GM23338 (cell line): ENCODE measurements at regions not wholly inside any gene's neighbourhood (a gene's known extent, or its start where the extent isn't known, plus 50 kb on each side); places are given as distances from the start of the nearest gene placed in this dataset.

Source experiments
- ATAC-seq: fragments of 200-7000 bp; cut with Tn5 transposase; 3 replicates; pipeline ENCODE4 v1.9.1; 2020
- DNase-seq: peaks from one replicate; pipeline ENCODE4 v3.0.0-alpha.2; 2015; ENCODE audit warnings: low spot score
- H2AFZ ChIP-seq: fragments of 200-600 bp; sonication (generic); 2 replicates; pipeline ENCODE4 v1.8.0; 2016; ENCODE audit warnings: antibody characterized with exemption, mild to moderate bottlenecking, moderate library complexity
- H3F3A ChIP-seq: fragments of 200-600 bp; sonication (generic); replicated peaks from 2 replicates; pipeline ENCODE4 v1.8.0; 2017; ENCODE audit warnings: antibody characterized with exemption, mixed run types, low read depth
- H3K27ac ChIP-seq: fragments of 200-600 bp; sonication (generic); 2 replicates; pipeline ENCODE4 v1.6.1; 2016; ENCODE audit warnings: low read depth
- H3K27me3 ChIP-seq: fragments of 200-600 bp; sonication (generic); 2 replicates; pipeline ENCODE4 v1.8.0; 2016; ENCODE audit warnings: mild to moderate bottlenecking, mixed run types, moderate library complexity; ENCODE audit not compliant: insufficient read depth
- H3K36me3 ChIP-seq: fragments of 200-600 bp; sonication (generic); 2 replicates; pipeline ENCODE4 v1.8.0; 2016; ENCODE audit warnings: mild to moderate bottlenecking; ENCODE audit not compliant: insufficient read depth
- H3K4me1 ChIP-seq: fragments of 200-600 bp; sonication (generic); 2 replicates; pipeline ENCODE4 v1.8.0; 2016; ENCODE audit warnings: mild to moderate bottlenecking, moderate library complexity; ENCODE audit not compliant: insufficient read depth
- H3K4me2 ChIP-seq: fragments of 200-600 bp; sonication (generic); 2 replicates; pipeline ENCODE4 v1.7.1; 2017; ENCODE audit warnings: mixed run types
- H3K4me3 ChIP-seq: fragments of 200-600 bp; sonication (generic); 2 replicates; pipeline ENCODE4 v1.6.1; 2016; ENCODE audit warnings: mixed run types
- H3K79me2 ChIP-seq: fragments of 200-600 bp; sonication (generic); replicated peaks from 2 replicates; pipeline ENCODE4 v1.8.0; 2017; ENCODE audit warnings: mild to moderate bottlenecking; ENCODE audit not compliant: insufficient read depth
- H3K9me2 ChIP-seq: fragments of 200-600 bp; sonication (generic); 2 replicates; pipeline ENCODE4 v1.8.0; 2017; ENCODE audit not compliant: insufficient read depth
- H4K20me1 ChIP-seq: fragments of 200-600 bp; sonication (generic); replicated peaks from 2 replicates; pipeline ENCODE4 v1.8.0; 2017; ENCODE audit warnings: mild to moderate bottlenecking; ENCODE audit not compliant: insufficient read depth
- H3K27ac Mint-ChIP-seq: 2 replicates; pipeline ENCODE4 v1.8.0; 2020; ENCODE audit warnings: inconsistent platforms, mild to moderate bottlenecking, moderate library complexity, mixed read lengths
- H3K27me3 Mint-ChIP-seq: 3 replicates; pipeline ENCODE4 v1.8.0; 2022; ENCODE audit warnings: low read depth, mild to moderate bottlenecking, moderate library complexity, mixed read lengths, inconsistent platforms; ENCODE audit not compliant: insufficient read depth, poor library complexity
- H3K36me3 Mint-ChIP-seq: 3 replicates; pipeline ENCODE4 v1.8.0; 2021; ENCODE audit warnings: low read depth, mild to moderate bottlenecking, inconsistent platforms, moderate library complexity, mixed read lengths
- H3K4me1 Mint-ChIP-seq: 3 replicates; pipeline ENCODE4 v1.8.0; 2020; ENCODE audit warnings: mild to moderate bottlenecking, inconsistent platforms, mixed read lengths
- H3K4me3 Mint-ChIP-seq: 3 replicates; pipeline ENCODE4 v1.8.0; 2021; ENCODE audit warnings: moderate library complexity, mild to moderate bottlenecking, inconsistent platforms, mixed read lengths
- H3K9me3 Mint-ChIP-seq: 3 replicates; pipeline ENCODE4 v1.8.0; 2020; ENCODE audit warnings: moderate library complexity, mild to moderate bottlenecking, inconsistent platforms, mixed read lengths
- CREB1 ChIP-seq: fragments of 250-450 bp; sonication (Bioruptor Pico); IDR thresholded peaks from 2 replicates; pipeline ENCODE4 v1.5.0; 2020; ENCODE audit warnings: low read depth, mild to moderate bottlenecking, moderate library complexity
- EZH2 ChIP-seq: fragments of 200-600 bp; sonication (generic); IDR thresholded peaks from one replicate; pipeline ENCODE4 v1.8.0; 2017; ENCODE audit warnings: antibody characterized with exemption, mild to moderate bottlenecking, low read depth; ENCODE audit not compliant: unreplicated experiment
- EZH2phosphoT487 ChIP-seq: fragments of 200-600 bp; sonication (generic); IDR thresholded peaks from one replicate; pipeline ENCODE4 v1.8.1; 2018; ENCODE audit warnings: antibody characterized with exemption; ENCODE audit not compliant: unreplicated experiment
- JUNB ChIP-seq: IDR thresholded peaks from one replicate; pipeline ENCODE4 v1.6.1; 2016; ENCODE audit warnings: antibody characterized with exemption; ENCODE audit not compliant: unreplicated experiment
- NANOG ChIP-seq: IDR thresholded peaks from 2 replicates; pipeline ENCODE4 v1.6.1; 2016; ENCODE audit warnings: antibody characterized with exemption, borderline replicate concordance
- POLR2AphosphoS5 ChIP-seq: IDR thresholded peaks from 2 replicates; pipeline ENCODE4 v1.6.1; 2016; ENCODE audit warnings: antibody characterized with exemption, low read depth
- STAT1 ChIP-seq: IDR thresholded peaks from one replicate; pipeline ENCODE4 v1.6.1; 2016; ENCODE audit warnings: antibody characterized with exemption; ENCODE audit not compliant: unreplicated experiment
- ZNF114 ChIP-seq: fragments of 250-450 bp; sonication (Bioruptor Pico); IDR thresholded peaks from 2 replicates; pipeline ENCODE4 v1.5.0; 2020; ENCODE audit warnings: mild to moderate bottlenecking, moderate library complexity
- ZNF331 ChIP-seq: fragments of 250-450 bp; sonication (Bioruptor Pico); IDR thresholded peaks from 2 replicates; pipeline ENCODE4 v1.5.0; 2020; ENCODE audit warnings: low read depth, mild to moderate bottlenecking, moderate library complexity
- TF ChIP-seq, protein P1 (sequence below), 2 experiments: fragments of 200-600 bp in 1 of 2; sonication (generic) in 1 of 2; conservative IDR thresholded peaks; 2 replicates each; pipeline versions ENCODE4 v1.5.1 to v1.6.1; 2016 to 2017; ENCODE audit warnings: antibody characterized with exemption in 2 of 2, low read depth in 2 of 2, mild to moderate bottlenecking in 2 of 2, moderate library complexity in 1 of 2
- TF ChIP-seq, protein P2 (sequence below): IDR thresholded peaks from 2 replicates; pipeline ENCODE4 v1.6.1; 2016; ENCODE audit warnings: antibody characterized with exemption
- TF ChIP-seq, protein P3 (sequence below): fragments of 250-450 bp; sonication (Bioruptor Pico); IDR thresholded peaks from 2 replicates; pipeline ENCODE4 v1.5.0; 2020; ENCODE audit warnings: mild to moderate bottlenecking, moderate library complexity
- TF ChIP-seq, protein P4 (sequence below): IDR thresholded peaks from one replicate; pipeline ENCODE4 v1.6.1; 2018; ENCODE audit warnings: antibody characterized with exemption; ENCODE audit not compliant: unreplicated experiment

DNA sequence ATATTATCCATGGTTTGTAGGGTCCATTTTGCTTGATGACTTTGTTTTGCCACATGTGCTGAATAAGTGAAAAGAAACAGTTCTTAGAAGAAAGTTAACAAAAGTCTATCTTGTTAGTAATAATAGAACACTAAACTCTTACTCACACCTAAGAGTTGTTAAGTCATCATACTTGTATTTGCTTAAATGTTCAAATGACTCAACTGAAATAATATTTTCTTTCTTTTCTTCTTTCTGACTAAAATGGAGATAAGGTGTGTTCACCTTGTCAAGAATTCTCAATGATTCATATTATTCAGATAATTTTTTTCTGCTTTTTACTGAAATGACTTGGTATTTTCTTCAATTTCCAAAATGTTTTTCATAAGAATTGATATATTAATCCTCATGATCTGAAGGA, 327.2 kb downstream of the HTR1B start:
- Mint-ChIP-seq H3K27me3 (no peaks in the 10 kb centered on the region), H3K9me3 (no peaks in the 10 kb centered on the region), H3K4me1 (peaks cover 5% of the 10 kb centered on the region; the same call in 2 of the 3 replicates), H3K4me3 (no peak overlapping the region), H3K27ac (no peak overlapping the region), H3K36me3 (no peaks in the 10 kb centered on the region)
- no peaks in the 10 kb centered on the region for H3K27me3 ChIP-seq
- no peaks in the 10 kb centered on the region for H3K9me2 ChIP-seq
- no peak overlapping the region for H3K4me2 ChIP-seq
- H3K4me1 ChIP-seq, result no peaks in the 10 kb centered on the region
- H4K20me1 ChIP-seq, result no peaks in the 10 kb centered on the region
- no peak overlapping the region for H3K4me3 ChIP-seq
- no peaks in the 10 kb centered on the region for H3F3A ChIP-seq
- no peak overlapping the region for H2AFZ ChIP-seq
- DNase-seq, result no peak
- TF ChIP-seq EZH2phosphoT487, result no peak
- TF ChIP-seq ZNF331 (CRISPR knock-in tag), result no peak
- TF ChIP-seq, protein P1, sequence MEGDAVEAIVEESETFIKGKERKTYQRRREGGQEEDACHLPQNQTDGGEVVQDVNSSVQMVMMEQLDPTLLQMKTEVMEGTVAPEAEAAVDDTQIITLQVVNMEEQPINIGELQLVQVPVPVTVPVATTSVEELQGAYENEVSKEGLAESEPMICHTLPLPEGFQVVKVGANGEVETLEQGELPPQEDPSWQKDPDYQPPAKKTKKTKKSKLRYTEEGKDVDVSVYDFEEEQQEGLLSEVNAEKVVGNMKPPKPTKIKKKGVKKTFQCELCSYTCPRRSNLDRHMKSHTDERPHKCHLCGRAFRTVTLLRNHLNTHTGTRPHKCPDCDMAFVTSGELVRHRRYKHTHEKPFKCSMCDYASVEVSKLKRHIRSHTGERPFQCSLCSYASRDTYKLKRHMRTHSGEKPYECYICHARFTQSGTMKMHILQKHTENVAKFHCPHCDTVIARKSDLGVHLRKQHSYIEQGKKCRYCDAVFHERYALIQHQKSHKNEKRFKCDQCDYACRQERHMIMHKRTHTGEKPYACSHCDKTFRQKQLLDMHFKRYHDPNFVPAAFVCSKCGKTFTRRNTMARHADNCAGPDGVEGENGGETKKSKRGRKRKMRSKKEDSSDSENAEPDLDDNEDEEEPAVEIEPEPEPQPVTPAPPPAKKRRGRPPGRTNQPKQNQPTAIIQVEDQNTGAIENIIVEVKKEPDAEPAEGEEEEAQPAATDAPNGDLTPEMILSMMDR (conservative IDR thresholded peaks at IDR 0.05; ENCODE audit: low read depth in 2 of 2), result no peak
- no peak for TF ChIP-seq CREB1 (CRISPR knock-in tag)
- TF ChIP-seq, protein P2, sequence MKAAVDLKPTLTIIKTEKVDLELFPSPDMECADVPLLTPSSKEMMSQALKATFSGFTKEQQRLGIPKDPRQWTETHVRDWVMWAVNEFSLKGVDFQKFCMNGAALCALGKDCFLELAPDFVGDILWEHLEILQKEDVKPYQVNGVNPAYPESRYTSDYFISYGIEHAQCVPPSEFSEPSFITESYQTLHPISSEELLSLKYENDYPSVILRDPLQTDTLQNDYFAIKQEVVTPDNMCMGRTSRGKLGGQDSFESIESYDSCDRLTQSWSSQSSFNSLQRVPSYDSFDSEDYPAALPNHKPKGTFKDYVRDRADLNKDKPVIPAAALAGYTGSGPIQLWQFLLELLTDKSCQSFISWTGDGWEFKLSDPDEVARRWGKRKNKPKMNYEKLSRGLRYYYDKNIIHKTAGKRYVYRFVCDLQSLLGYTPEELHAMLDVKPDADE, result no peak
- no peak for TF ChIP-seq NANOG
- no peak for TF ChIP-seq EZH2
- no peak for TF ChIP-seq JUNB
- TF ChIP-seq, protein P3, sequence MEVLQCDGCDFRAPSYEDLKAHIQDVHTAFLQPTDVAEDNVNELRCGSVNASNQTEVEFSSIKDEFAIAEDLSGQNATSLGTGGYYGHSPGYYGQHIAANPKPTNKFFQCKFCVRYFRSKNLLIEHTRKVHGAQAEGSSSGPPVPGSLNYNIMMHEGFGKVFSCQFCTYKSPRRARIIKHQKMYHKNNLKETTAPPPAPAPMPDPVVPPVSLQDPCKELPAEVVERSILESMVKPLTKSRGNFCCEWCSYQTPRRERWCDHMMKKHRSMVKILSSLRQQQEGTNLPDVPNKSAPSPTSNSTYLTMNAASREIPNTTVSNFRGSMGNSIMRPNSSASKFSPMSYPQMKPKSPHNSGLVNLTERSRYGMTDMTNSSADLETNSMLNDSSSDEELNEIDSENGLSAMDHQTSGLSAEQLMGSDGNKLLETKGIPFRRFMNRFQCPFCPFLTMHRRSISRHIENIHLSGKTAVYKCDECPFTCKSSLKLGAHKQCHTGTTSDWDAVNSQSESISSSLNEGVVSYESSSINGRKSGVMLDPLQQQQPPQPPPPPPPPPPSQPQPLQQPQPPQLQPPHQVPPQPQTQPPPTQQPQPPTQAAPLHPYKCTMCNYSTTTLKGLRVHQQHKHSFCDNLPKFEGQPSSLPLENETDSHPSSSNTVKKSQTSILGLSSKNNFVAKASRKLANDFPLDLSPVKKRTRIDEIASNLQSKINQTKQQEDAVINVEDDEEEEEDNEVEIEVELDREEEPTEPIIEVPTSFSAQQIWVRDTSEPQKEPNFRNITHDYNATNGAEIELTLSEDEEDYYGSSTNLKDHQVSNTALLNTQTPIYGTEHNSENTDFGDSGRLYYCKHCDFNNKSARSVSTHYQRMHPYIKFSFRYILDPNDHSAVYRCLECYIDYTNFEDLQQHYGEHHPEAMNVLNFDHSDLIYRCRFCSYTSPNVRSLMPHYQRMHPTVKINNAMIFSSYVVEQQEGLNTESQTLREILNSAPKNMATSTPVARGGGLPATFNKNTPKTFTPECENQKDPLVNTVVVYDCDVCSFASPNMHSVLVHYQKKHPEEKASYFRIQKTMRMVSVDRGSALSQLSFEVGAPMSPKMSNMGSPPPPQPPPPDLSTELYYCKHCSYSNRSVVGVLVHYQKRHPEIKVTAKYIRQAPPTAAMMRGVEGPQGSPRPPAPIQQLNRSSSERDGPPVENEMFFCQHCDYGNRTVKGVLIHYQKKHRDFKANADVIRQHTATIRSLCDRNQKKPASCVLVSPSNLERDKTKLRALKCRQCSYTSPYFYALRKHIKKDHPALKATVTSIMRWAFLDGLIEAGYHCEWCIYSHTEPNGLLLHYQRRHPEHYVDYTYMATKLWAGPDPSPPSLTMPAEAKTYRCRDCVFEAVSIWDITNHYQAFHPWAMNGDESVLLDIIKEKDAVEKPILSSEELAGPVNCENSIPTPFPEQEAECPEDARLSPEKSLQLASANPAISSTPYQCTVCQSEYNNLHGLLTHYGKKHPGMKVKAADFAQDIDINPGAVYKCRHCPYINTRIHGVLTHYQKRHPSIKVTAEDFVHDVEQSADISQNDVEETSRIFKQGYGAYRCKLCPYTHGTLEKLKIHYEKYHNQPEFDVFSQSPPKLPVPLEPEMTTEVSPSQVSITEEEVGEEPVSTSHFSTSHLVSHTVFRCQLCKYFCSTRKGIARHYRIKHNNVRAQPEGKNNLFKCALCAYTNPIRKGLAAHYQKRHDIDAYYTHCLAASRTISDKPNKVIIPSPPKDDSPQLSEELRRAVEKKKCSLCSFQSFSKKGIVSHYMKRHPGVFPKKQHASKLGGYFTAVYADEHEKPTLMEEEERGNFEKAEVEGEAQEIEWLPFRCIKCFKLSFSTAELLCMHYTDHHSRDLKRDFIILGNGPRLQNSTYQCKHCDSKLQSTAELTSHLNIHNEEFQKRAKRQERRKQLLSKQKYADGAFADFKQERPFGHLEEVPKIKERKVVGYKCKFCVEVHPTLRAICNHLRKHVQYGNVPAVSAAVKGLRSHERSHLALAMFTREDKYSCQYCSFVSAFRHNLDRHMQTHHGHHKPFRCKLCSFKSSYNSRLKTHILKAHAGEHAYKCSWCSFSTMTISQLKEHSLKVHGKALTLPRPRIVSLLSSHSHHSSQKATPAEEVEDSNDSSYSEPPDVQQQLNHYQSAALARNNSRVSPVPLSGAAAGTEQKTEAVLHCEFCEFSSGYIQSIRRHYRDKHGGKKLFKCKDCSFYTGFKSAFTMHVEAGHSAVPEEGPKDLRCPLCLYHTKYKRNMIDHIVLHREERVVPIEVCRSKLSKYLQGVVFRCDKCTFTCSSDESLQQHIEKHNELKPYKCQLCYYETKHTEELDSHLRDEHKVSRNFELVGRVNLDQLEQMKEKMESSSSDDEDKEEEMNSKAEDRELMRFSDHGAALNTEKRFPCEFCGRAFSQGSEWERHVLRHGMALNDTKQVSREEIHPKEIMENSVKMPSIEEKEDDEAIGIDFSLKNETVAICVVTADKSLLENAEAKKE, result no peak
- TF ChIP-seq POLR2AphosphoS5, result no peak
- TF ChIP-seq ZNF114 (CRISPR knock-in tag), result no peak
- TF ChIP-seq, protein P4, sequence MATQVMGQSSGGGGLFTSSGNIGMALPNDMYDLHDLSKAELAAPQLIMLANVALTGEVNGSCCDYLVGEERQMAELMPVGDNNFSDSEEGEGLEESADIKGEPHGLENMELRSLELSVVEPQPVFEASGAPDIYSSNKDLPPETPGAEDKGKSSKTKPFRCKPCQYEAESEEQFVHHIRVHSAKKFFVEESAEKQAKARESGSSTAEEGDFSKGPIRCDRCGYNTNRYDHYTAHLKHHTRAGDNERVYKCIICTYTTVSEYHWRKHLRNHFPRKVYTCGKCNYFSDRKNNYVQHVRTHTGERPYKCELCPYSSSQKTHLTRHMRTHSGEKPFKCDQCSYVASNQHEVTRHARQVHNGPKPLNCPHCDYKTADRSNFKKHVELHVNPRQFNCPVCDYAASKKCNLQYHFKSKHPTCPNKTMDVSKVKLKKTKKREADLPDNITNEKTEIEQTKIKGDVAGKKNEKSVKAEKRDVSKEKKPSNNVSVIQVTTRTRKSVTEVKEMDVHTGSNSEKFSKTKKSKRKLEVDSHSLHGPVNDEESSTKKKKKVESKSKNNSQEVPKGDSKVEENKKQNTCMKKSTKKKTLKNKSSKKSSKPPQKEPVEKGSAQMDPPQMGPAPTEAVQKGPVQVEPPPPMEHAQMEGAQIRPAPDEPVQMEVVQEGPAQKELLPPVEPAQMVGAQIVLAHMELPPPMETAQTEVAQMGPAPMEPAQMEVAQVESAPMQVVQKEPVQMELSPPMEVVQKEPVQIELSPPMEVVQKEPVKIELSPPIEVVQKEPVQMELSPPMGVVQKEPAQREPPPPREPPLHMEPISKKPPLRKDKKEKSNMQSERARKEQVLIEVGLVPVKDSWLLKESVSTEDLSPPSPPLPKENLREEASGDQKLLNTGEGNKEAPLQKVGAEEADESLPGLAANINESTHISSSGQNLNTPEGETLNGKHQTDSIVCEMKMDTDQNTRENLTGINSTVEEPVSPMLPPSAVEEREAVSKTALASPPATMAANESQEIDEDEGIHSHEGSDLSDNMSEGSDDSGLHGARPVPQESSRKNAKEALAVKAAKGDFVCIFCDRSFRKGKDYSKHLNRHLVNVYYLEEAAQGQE, result no peak
- TF ChIP-seq STAT1, result no peak
- H3K79me2 ChIP-seq, result no peaks in the 10 kb centered on the region
- no peaks in the 10 kb centered on the region for H3K36me3 ChIP-seq
- H3K27ac ChIP-seq, result no peak overlapping the region
- ATAC-seq, result no peak
